HUDEP-2 (cell line): ENCODE measurements at regions not wholly inside any gene's neighbourhood (a gene's known extent, or its start where the extent isn't known, plus 50 kb on each side); places are given as distances from the start of the nearest gene placed in this dataset.
A peak's percentile ranks its signal among the peaks of the same experiment; 100 is the strongest.

ENCODE experiments used
- DNase-seq, 76 experiments: peaks; one replicate each; lab custom pipeline; 2025; ENCODE audit not compliant: unreplicated experiment in 76 of 76; lab: John Stamatoyannopoulos, UW

- DNase-seq, result no peak
These were observed 166.2 kb downstream of the ZIC1 start for GRCh38 chr3:147575391-147575790.

DNA sequence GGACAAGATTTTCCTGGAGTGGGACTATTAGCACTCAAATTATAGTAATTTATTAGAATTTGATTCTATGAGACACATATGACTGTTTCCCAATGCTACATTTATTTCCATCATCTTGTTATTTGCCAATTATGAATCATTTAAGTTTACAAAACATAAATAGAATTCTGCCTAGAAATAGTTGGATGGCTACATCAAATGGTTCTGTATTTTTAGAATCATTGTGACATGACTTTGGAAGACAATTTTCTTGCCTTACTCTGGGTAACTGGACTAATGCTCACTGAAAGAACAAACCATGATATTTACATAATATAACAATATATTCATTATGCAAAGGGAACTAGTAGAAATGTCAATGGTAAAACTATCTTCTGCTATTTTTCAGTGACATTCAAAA is 173.5 kb downstream of the ZIC1 start:
- DNase-seq, result no peak

DNA sequence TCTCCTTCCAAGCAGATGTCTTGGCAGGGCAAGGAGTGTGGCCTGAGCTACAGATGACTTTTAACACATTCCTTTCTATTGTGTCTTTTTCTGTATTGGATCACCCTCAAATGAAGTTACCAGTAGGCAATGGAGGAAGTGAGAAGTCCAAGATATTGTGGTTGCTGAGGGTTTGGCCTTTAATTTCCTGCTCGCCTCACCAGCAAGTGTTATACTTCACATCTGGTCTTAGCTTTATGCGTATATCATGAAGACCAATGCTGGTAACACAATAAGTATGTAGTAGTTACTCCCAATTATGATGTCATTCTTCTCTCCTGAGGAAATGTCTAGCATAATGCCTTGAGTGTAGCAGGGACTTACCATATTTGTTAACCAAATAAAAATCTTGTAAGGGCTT is 179.9 kb downstream of the ZIC1 start:
- DNase-seq, result no peak

DNA sequence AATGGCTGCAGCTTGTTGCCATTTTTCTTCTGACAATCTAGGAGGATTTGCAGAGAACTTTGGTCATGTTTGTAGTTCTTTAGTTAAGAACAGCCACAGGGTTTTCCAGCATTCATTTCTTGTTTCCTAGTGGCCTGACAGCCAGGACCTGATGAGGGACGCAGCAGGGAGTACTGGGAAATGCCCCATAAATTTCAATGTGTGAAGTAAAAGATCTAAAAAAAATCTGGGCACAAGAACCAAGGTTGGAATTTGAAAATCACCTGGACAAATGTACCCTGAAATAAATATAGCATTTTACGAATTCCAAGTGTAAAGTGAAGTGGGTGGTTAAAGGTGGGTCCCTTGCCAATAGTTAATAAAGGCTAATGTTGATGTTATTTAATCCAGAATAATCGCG is 195.0 kb downstream of the ZIC1 start:
- DNase-seq, result no peak

DNA sequence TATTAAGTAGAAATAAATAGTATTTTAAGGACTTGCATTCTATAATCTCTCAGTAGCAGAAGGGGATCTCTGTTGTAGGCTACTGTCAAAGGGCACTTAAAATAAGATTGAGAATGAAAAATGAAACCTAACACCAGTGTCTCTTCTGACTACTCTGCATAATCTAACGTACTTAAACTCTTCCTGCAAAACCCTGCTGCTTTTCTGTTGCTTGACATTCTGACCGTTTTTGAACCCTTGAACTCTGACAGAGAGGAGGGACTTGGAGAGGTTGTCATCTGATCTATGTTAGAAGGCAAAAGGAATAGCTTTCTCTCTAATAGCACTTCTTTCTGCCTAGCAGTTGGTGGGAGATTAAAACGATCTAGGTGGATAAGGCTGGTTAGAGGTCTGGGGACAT is 204.6 kb downstream of the ZIC1 start:
- peak in 1 of 76 experiments; percentile 3 for DNase-seq

GRCh38 chr3:147614210-147614609 is 205.0 kb downstream of the ZIC1 start:
- DNase-seq, result no peak

GRCh38 chr3:147615035-147615434 is 205.9 kb downstream of the ZIC1 start:
- no peak for DNase-seq

DNA sequence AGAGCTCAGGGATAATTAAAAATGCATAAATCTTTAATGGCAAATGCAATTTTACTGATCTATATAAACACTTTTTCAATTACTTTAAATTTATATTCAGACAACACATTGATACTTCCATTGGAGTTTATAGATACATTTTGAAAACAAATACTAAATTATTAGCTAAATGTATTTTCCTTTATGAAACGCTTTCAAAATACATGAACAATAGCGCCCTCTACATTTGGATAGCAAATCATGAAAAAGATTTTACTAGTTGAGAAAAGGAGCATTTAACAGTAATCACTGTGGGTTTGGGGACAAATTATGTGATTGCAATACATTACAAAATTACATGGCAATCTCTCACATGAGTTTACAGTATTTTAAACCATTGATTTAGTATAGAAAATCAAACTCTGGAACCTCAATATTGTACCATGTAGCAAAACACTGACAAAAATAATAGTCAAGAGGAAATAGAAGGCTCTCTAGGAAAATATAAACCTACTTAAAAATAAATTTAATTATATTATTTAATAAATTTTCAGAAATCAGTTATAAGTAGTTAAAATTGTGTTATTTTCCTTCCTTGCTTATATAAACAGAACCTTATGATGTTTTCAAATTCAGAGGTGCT is 207.9 kb downstream of the ZIC1 start:
- peak in 8 of 76 experiments; percentile 2 to 40 (median 18) for DNase-seq

DNA sequence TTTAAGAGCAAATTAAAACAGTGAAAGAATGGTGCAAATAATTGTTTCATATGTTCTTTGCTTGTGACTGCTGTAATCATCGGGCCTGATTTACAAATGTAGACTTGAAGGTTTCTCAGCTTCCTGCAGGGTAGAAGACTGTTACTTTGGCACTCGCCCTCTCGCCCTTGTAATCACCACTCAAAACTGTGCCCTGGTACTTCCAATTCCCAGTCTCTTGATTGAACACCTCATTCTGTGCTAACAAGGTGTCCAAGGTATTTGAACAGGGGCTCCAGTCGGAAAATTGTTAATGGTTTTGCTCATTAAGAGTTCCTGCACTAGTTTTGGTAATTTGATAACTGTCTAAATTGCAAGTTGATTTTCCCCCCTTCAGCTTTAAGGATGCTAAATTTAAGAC is 209.5 kb downstream of the ZIC1 start:
- DNase-seq, result no peak

GRCh38 chr3:147619921-147620560 is 210.9 kb downstream of the ZIC1 start:
- DNase-seq, result no peak

- DNase-seq, result no peak
These were observed 211.7 kb downstream of the ZIC1 start for GRCh38 chr3:147620906-147621305.

DNA sequence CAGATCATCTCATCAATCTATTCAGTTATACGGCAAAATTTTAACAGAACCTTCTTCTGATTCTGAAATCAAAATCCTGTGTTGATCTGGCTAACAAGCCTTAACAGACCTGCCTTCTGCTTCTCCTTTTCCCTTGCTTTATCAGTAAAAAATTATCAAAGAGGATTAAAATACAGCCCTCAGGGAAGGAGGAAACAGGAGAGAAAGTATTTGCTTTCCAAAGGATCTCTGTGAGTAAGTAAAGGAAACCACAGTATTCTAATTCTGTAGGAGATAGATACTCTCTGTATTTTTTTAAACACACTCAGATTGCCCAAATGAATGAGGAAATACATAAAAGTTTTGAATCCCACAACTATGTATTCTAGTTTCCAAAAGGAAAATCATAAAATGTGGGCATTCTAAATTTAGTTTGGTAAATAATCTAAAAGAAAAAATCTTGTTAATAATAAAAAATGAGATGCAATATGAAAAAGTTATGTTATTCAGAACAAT is 221.8 kb downstream of the ZIC1 start:
- no peak for DNase-seq

DNA sequence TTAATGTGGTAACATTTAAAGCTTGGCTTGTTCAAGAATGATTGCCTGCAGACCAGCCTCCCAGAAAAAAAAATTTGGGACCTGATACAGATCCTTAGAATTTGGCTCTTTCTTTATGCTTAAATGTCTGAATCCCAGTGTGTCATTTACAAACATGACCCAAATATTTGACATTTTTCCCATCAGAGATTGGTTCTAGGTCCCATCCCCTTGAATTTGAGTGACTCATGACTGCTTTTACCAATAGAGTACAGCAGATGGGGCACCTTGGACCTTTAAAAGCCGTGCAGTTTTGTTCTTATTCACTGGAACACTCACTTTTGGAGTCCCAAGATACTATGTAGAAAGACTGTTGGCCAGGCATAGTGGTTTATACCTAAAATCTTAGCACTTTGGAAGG is 231.6 kb downstream of the ZIC1 start:
- peak in 1 of 76 experiments; percentile 9 for DNase-seq

GRCh38 chr3:147645761-147646160 is 236.6 kb downstream of the ZIC1 start:
- no peak for DNase-seq

GRCh38 chr3:147649475-147649874 is 240.3 kb downstream of the ZIC1 start:
- DNase-seq, result no peak

DNA sequence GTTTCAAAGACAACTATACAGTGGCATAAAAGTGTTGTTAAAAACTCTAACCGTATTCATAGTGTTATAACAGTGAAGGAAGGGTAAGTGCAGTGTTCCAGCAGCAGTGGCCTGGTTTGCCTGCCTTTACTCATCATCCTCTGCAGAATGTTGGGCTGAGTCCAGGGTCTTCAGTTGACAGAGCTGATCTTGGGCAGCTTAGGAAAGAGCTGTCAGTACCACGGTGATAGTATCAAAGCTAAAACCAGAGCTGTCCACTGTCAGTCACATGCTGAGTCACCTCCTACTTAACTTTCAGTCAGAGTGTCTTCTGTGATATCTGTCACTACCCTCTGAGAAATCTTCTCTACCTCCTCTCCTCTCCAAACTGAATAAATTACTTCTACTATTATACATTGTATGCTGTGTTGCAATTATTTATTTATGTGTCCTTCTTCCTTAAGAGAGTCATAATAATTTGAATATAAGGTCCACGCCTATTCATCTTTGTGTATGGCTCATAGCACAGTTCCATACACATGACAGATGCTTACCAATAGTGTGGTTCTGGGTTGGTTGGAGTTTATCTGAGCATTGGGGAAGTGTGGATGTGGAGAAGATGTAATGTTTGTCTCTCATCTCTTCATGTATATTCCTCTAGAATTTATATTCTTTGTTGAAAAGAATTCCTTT is 242.1 kb downstream of the ZIC1 start:
- DNase-seq, result peak in 16 of 76 experiments; percentile 2 to 63 (median 24)

- DNase-seq, result no peak
These were observed 243.6 kb downstream of the ZIC1 start for GRCh38 chr3:147652651-147653366.

DNA sequence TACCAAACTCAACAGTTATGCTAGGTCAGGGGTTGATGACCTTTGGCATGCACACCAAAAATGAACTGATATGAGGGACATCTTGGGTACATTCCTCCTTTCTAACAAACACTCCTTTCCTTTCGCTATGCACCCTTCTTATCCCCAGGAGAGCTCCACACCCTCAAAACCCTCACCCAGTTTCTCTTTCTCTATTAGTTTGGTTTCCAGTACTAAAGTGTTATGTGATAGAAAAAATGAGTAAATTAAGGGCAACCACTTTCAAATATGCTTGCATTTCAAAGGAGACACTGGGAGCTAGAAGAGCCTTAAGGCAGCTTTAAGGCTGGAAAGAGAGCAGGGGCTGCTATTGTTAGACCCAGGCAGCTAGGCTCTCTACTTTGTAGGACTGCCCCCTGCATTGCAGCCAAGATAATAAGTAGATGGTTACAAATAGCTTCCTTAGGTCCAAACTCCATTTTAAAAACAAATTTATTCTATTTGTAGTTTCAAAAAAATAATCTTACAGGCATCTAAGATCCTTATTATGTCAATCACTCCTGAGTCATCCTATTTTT is 244.3 kb downstream of the ZIC1 start:
- no peak for DNase-seq

GRCh38 chr3:147654827-147655226 is 245.7 kb downstream of the ZIC1 start:
- DNase-seq, result no peak

- no peak for DNase-seq
These were observed 246.1 kb downstream of the ZIC1 start for GRCh38 chr3:147655236-147655635.

DNA sequence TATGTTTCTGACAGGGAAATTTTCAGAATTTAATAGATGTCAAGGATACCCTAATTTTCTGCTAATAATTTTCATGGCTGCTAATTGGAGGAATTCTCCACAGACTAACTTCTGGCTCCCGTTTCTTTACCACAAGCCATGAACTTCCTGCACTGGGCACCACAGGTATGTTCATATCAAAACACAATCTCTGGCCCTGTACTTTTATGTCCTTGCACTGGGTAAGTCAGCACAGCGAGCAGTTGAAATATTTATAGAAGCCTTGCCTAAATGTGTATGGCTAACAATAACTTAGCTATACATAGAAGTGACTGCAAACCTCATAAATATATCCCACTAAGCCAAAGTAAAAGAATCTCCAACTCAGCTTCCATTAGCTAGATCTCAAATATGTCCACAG is 246.9 kb downstream of the ZIC1 start:
- DNase-seq, result no peak
